Liver (tissue), 8 donors: ENCODE measurements at regions not wholly inside any gene's neighbourhood (a gene's known extent, or its start where the extent isn't known, plus 50 kb on each side); places are given as distances from the start of the nearest gene placed in this dataset.

ENCODE experiments used
- DNase-seq: peaks from one replicate; pipeline ENCODE4 v3.0.0-alpha.2; 2017; ENCODE audit warnings: low spot score
- H3K27ac ChIP-seq, 2 donors: one replicate each; pipeline ENCODE4 v1.7.0; 2013; ENCODE audit warnings: inconsistent platforms in 2 of 2, low read length in 2 of 2, control low read depth in 1 of 2, low read depth in 1 of 2, mild to moderate bottlenecking in 1 of 2
- H3K27me3 ChIP-seq, 4 donors: one replicate each; pipeline versions ENCODE4 v1.6.1 to v1.7.0; 2013; ENCODE audit warnings: low read length in 3 of 4, inconsistent platforms in 1 of 4, mild to moderate bottlenecking in 1 of 4, moderate library complexity in 1 of 4; ENCODE audit not compliant: control insufficient read depth in 4 of 4, insufficient read depth in 4 of 4
- H3K36me3 ChIP-seq, 4 donors: one replicate each; pipeline versions ENCODE4 v1.6.1 to v1.7.0; 2013; ENCODE audit warnings: low read length in 3 of 4, mild to moderate bottlenecking in 3 of 4, low read depth in 1 of 4, moderate library complexity in 1 of 4; ENCODE audit not compliant: control insufficient read depth in 4 of 4, insufficient read depth in 3 of 4
- H3K4me1 ChIP-seq, 4 donors: one replicate each; pipeline versions ENCODE4 v1.6.1 to v1.7.0; 2013; ENCODE audit warnings: low read length in 3 of 4, mild to moderate bottlenecking in 3 of 4, moderate library complexity in 1 of 4; ENCODE audit not compliant: control insufficient read depth in 4 of 4, insufficient read depth in 4 of 4
- H3K4me3 ChIP-seq, 3 donors: one replicate each; pipeline versions ENCODE4 v1.6.1 to v1.7.0; 2013; ENCODE audit warnings: low read length in 3 of 3, control low read depth in 1 of 3, low read depth in 1 of 3, mild to moderate bottlenecking in 1 of 3
- H3K9ac ChIP-seq, 2 donors: one replicate each; pipeline ENCODE4 v1.7.0; 2013; ENCODE audit warnings: low read length in 2 of 2, mild to moderate bottlenecking in 2 of 2, moderate library complexity in 2 of 2, control low read depth in 1 of 2, low read depth in 1 of 2
- H3K9me3 ChIP-seq, 4 donors: one replicate each; pipeline versions ENCODE4 v1.6.1 to v1.7.0; 2013; ENCODE audit warnings: low read length in 3 of 4; ENCODE audit not compliant: control insufficient read depth in 4 of 4
- ATF3 ChIP-seq: IDR thresholded peaks from 2 replicates; pipeline ENCODE4 v1.6.1; 2016; ENCODE audit warnings: antibody characterized with exemption
- CTCF ChIP-seq: fragments of 150-350 bp; IDR thresholded peaks from 2 replicates; pipeline ENCODE4 v1.5.1; 2017; ENCODE audit warnings: improper control_type of control experiment, low read depth, low read length; ENCODE audit not compliant: missing input control
- EGR1 ChIP-seq, 2 donors: IDR thresholded peaks; 2 replicates each; pipeline ENCODE4 v1.6.1; 2016 to 2018; ENCODE audit warnings: antibody characterized with exemption in 2 of 2, low read depth in 2 of 2
- FOXA1 ChIP-seq: IDR thresholded peaks from 2 replicates; pipeline ENCODE4 v1.6.1; 2016; ENCODE audit warnings: antibody characterized with exemption
- FOXA2 ChIP-seq: IDR thresholded peaks from 2 replicates; pipeline ENCODE4 v1.6.1; 2016; ENCODE audit warnings: antibody characterized with exemption
- GABPA ChIP-seq, 2 donors: IDR thresholded peaks in 1 of 2; conservative IDR thresholded peaks in 1 of 2; 2 replicates each; pipeline ENCODE4 v1.6.1; 2016; ENCODE audit warnings: antibody characterized with exemption in 2 of 2, mild to moderate bottlenecking in 1 of 2, moderate library complexity in 1 of 2
- HNF4A ChIP-seq, 2 donors: conservative IDR thresholded peaks; 2 replicates each; pipeline ENCODE4 v1.6.1; 2016; ENCODE audit warnings: antibody characterized with exemption in 2 of 2, mild to moderate bottlenecking in 2 of 2
- HNF4G ChIP-seq: IDR thresholded peaks from 2 replicates; pipeline ENCODE4 v1.6.1; 2016; ENCODE audit warnings: antibody characterized with exemption
- JUND ChIP-seq, 2 donors: IDR thresholded peaks; 2 replicates each; pipeline ENCODE4 v1.6.1; 2016; ENCODE audit warnings: antibody characterized with exemption in 2 of 2
- MAX ChIP-seq: IDR thresholded peaks from 2 replicates; pipeline ENCODE4 v1.6.1; 2016; ENCODE audit warnings: antibody characterized with exemption
- NR2F2 ChIP-seq: IDR thresholded peaks from 2 replicates; pipeline ENCODE4 v1.6.1; 2016; ENCODE audit warnings: antibody characterized with exemption
- RAD21 ChIP-seq, 2 donors: IDR thresholded peaks; 2 replicates each; pipeline ENCODE4 v1.6.1; 2016; ENCODE audit warnings: antibody characterized with exemption in 2 of 2, mild to moderate bottlenecking in 2 of 2
- REST ChIP-seq: IDR thresholded peaks from 2 replicates; pipeline ENCODE4 v1.6.1; 2016; ENCODE audit warnings: antibody characterized with exemption, mild to moderate bottlenecking
- RXRA ChIP-seq, 2 donors: IDR thresholded peaks; 2 replicates each; pipeline ENCODE4 v1.6.1; 2017 to 2018; ENCODE audit warnings: antibody characterized with exemption in 2 of 2, mild to moderate bottlenecking in 1 of 2
- SP1 ChIP-seq: IDR thresholded peaks from 2 replicates; pipeline ENCODE4 v1.6.1; 2018; ENCODE audit warnings: antibody characterized with exemption, mild to moderate bottlenecking
- TAF1 ChIP-seq: conservative IDR thresholded peaks from 2 replicates; pipeline ENCODE4 v1.6.1; 2016; ENCODE audit warnings: antibody characterized with exemption, mild to moderate bottlenecking
- YY1 ChIP-seq: IDR thresholded peaks from 2 replicates; pipeline ENCODE4 v1.6.1; 2016; ENCODE audit warnings: antibody characterized with exemption, mild to moderate bottlenecking
- ZBTB33 ChIP-seq: IDR thresholded peaks from 2 replicates; pipeline ENCODE4 v1.6.1; 2016; ENCODE audit warnings: antibody characterized with exemption
- WGBS: extraction: QIAGEN DNeasy Blood & Tissue Kit; methylation state at CpG from one replicate; pipeline ENCODE4 v1.1.7; 2013; 5-methylcytosine and 5-hydroxymethylcytosine counted together
- donor health status: healthy.
- donor health status: healthy.
- donor health status: healthy.
- donor health status: healthy.
- donor health status: healthy.

- Histone ChIP-seq H3K4me3 (no peak overlapping the region), H3K36me3 (no peaks in the 10 kb centered on the region), H3K27ac (no peak overlapping the region), H3K27me3 (no peaks in the 10 kb centered on the region), H3K4me1 (no peaks in the 10 kb centered on the region), H3K9me3 (no peaks in the 10 kb centered on the region), H3K9ac (no peak overlapping the region)
- TF ChIP-seq JUND (IDR thresholded peaks at IDR 0.05) = no peak
- no peak for TF ChIP-seq SP1
- TF ChIP-seq YY1 = no peak
- TF ChIP-seq EGR1 (IDR thresholded peaks at IDR 0.05; ENCODE audit: low read depth in 2 of 2) = no peak
- TF ChIP-seq RAD21 (IDR thresholded peaks at IDR 0.05) = no peak
- TF ChIP-seq HNF4G = no peak
- no peak for TF ChIP-seq ATF3
- TF ChIP-seq FOXA2 = no peak
- TF ChIP-seq RXRA (IDR thresholded peaks at IDR 0.05) = no peak
- no peak for TF ChIP-seq NR2F2
- 48% methylated on average over 3 of the region's 3 CpGs for WGBS
- no peak for DNase-seq
Observed at GRCh38 chr5:21644032-21644431, 1209.1 kb downstream of the CDH12 start.

GRCh38 chr5:21642312-21642711, 1210.8 kb downstream of the CDH12 start:
- no peaks in the 10 kb centered on the region for H3K36me3 ChIP-seq
- no peak overlapping the region for H3K27ac ChIP-seq
- TF ChIP-seq HNF4A (conservative IDR thresholded peaks at IDR 0.05) (no peak), YY1 (no peak), EGR1 (IDR thresholded peaks at IDR 0.05; ENCODE audit: low read depth in 2 of 2) (no peak), RXRA (IDR thresholded peaks at IDR 0.05) (no peak), RAD21 (IDR thresholded peaks at IDR 0.05) (no peak), MAX (no peak), HNF4G (no peak), CTCF (no peak), TAF1 (no peak), ZBTB33 (no peak), JUND (IDR thresholded peaks at IDR 0.05) (no peak), NR2F2 (no peak), GABPA (IDR thresholded peaks at IDR 0.05 in 1 of 2, conservative IDR thresholded peaks at IDR 0.05 in 1 of 2) (no peak), FOXA1 (no peak), FOXA2 (no peak), ATF3 (no peak), REST (no peak), SP1 (no peak)
- H3K9ac ChIP-seq = no peak overlapping the region
- no peaks in the 10 kb centered on the region for H3K9me3 ChIP-seq
- H3K4me1 ChIP-seq = no peaks in the 10 kb centered on the region
- no peak overlapping the region for H3K4me3 ChIP-seq
- WGBS = 51% methylated on average over 1 of the region's 1 CpG
- H3K27me3 ChIP-seq = no peaks in the 10 kb centered on the region
- DNase-seq = no peak
